Activated CD8-positive, alpha-beta memory T cell treated with anti-CD3 and anti-CD28 coated beads for 1 hour (primary cell): ENCODE measurements at regions not wholly inside any gene's neighbourhood (a gene's known extent, or its start where the extent isn't known, plus 50 kb on each side); places are given as distances from the start of the nearest gene placed in this dataset.
"Not testable (repeated sequence)": the region's sequence is repeated elsewhere in the genome, so short reads cannot be mapped to it uniquely, and the experiment has no call there.

Experiments used
- DNase-seq, 2 donors: peaks; one replicate each; pipeline ENCODE4 v3.0.0-alpha.2; 2020; ENCODE audit warnings: low read depth in 1 of 2; ENCODE audit errors: extremely low read depth in 1 of 2

- no peak for DNase-seq
These were observed 440.7 kb upstream of the KCNMB2 start for GRCh38 chr3:178095522-178095921.

- no peak for DNase-seq
These were observed 439.3 kb upstream of the KCNMB2 start for GRCh38 chr3:178096955-178097354.

- DNase-seq: no peak
These were observed 438.7 kb upstream of the KCNMB2 start for GRCh38 chr3:178097576-178097975.

GRCh38 chr3:178099274-178099673, 437.0 kb upstream of the KCNMB2 start:
- DNase-seq: no peak

- no peak for DNase-seq
These were observed 436.4 kb upstream of the KCNMB2 start for GRCh38 chr3:178099862-178100261.

GRCh38 chr3:178100908-178101307, 435.3 kb upstream of the KCNMB2 start:
- DNase-seq: no peak

GRCh38 chr3:178103140-178103539, 433.1 kb upstream of the KCNMB2 start:
- DNase-seq: no peak

- no peak for DNase-seq
These were observed 428.4 kb upstream of the KCNMB2 start for GRCh38 chr3:178107804-178108203.

GRCh38 chr3:178109691-178110090, 426.5 kb upstream of the KCNMB2 start:
- no peak for DNase-seq

GRCh38 chr3:178112134-178112533, 424.1 kb upstream of the KCNMB2 start:
- DNase-seq: no peak

GRCh38 chr3:178112552-178112951, 423.7 kb upstream of the KCNMB2 start:
- DNase-seq: not testable (repeated sequence)

GRCh38 chr3:178117641-178118040, 418.6 kb upstream of the KCNMB2 start:
- DNase-seq: no peak

- DNase-seq: not testable (repeated sequence)
These were observed 416.5 kb upstream of the KCNMB2 start for GRCh38 chr3:178119608-178120295.

GRCh38 chr3:178120367-178120766, 415.9 kb upstream of the KCNMB2 start:
- DNase-seq: no peak

- no peak for DNase-seq
These were observed 409.6 kb upstream of the KCNMB2 start for GRCh38 chr3:178126686-178127085.

- DNase-seq: no peak
These were observed 409.0 kb upstream of the KCNMB2 start for GRCh38 chr3:178127221-178127620.

GRCh38 chr3:178129109-178129508, 407.1 kb upstream of the KCNMB2 start:
- DNase-seq: no peak

- DNase-seq: no peak
These were observed 404.4 kb upstream of the KCNMB2 start for GRCh38 chr3:178131801-178132200.

GRCh38 chr3:178137206-178137605, 399.0 kb upstream of the KCNMB2 start:
- DNase-seq: no peak

- no peak for DNase-seq
These were observed 398.4 kb upstream of the KCNMB2 start for GRCh38 chr3:178137831-178138230.

- DNase-seq: no peak
These were observed 397.1 kb upstream of the KCNMB2 start for GRCh38 chr3:178139116-178139515.

GRCh38 chr3:178140531-178141304, 395.5 kb upstream of the KCNMB2 start:
- DNase-seq: no peak
